T-helper 1 cell treated with Interleukin-12 subunit alpha and Interleukin-12 subunit beta and Interleukin-4 antibody, amounts not matched to agents 30 μg/mL and 1 μg/mL, for 36 hours (primary cell): ENCODE measurements at regions not wholly inside any gene's neighbourhood (a gene's known extent, or its start where the extent isn't known, plus 50 kb on each side); places are given as distances from the start of the nearest gene placed in this dataset.
"Not testable (repeated sequence)": the region's sequence is repeated elsewhere in the genome, so short reads cannot be mapped to it uniquely, and the experiment has no call there.

Source experiments
- H3K27ac Mint-ChIP-seq: one replicate; pipeline ENCODE4 v1.8.0; 2021; ENCODE audit warnings: mild to moderate bottlenecking, mixed read lengths
- H3K27me3 Mint-ChIP-seq: one replicate; pipeline ENCODE4 v1.8.0; 2021; ENCODE audit warnings: low read depth, mixed read lengths
- H3K36me3 Mint-ChIP-seq: one replicate; pipeline ENCODE4 v1.8.0; 2021; ENCODE audit warnings: low read depth, mixed read lengths
- H3K4me1 Mint-ChIP-seq: one replicate; pipeline ENCODE4 v1.8.0; 2021; ENCODE audit warnings: low read depth, mixed read lengths
- H3K4me3 Mint-ChIP-seq: one replicate; pipeline ENCODE4 v1.8.0; 2021; ENCODE audit warnings: mild to moderate bottlenecking, moderate library complexity, mixed read lengths
- H3K9me3 Mint-ChIP-seq: one replicate; pipeline ENCODE4 v1.8.0; 2021; ENCODE audit warnings: mixed read lengths

GRCh38 chr7:91557789-91558404, 293.7 kb downstream of the FZD1 start:
- H3K27ac Mint-ChIP-seq = peak overlapping the region; percentile 16
- H3K4me3 Mint-ChIP-seq = no peak overlapping the region
- H3K36me3 Mint-ChIP-seq = no peaks in the 10 kb centered on the region
- H3K27me3 Mint-ChIP-seq = no peaks in the 10 kb centered on the region
- peaks cover 7% of the 10 kb centered on the region for H3K4me1 Mint-ChIP-seq
- H3K9me3 Mint-ChIP-seq = no peaks in the 10 kb centered on the region

DNA sequence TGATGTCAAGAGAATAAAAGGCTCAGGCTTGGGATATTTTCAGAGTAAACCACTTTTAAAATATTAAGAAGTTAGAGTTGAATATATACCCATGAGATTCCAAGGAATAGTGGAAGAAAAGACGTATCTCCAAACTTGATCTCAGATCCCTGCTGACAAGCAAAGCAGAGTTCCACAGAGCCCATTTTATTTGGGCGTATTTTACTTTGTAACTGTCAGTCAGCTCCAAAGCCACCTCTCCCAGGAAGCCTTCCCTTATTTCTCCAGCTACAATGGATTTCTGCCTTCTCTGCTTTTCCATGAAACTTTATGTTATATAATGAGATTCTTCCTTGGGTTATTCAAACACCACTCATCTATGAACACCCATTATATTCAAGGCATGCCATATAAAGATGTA, 295.7 kb downstream of the FZD1 start:
- H3K4me3 Mint-ChIP-seq = no peak overlapping the region
- H3K4me1 Mint-ChIP-seq = peaks cover 7% of the 10 kb centered on the region
- H3K9me3 Mint-ChIP-seq = no peaks in the 10 kb centered on the region
- H3K27me3 Mint-ChIP-seq = no peaks in the 10 kb centered on the region
- H3K36me3 Mint-ChIP-seq = no peaks in the 10 kb centered on the region
- no peak overlapping the region for H3K27ac Mint-ChIP-seq

- H3K36me3 Mint-ChIP-seq = no peaks in the 10 kb centered on the region
- H3K4me1 Mint-ChIP-seq = no peaks in the 10 kb centered on the region
- H3K4me3 Mint-ChIP-seq = no peak overlapping the region
- H3K9me3 Mint-ChIP-seq = no peaks in the 10 kb centered on the region
- H3K27me3 Mint-ChIP-seq = no peaks in the 10 kb centered on the region
- no peak overlapping the region for H3K27ac Mint-ChIP-seq
These were observed 299.9 kb downstream of the FZD1 start for GRCh38 chr7:91564101-91564500.

DNA sequence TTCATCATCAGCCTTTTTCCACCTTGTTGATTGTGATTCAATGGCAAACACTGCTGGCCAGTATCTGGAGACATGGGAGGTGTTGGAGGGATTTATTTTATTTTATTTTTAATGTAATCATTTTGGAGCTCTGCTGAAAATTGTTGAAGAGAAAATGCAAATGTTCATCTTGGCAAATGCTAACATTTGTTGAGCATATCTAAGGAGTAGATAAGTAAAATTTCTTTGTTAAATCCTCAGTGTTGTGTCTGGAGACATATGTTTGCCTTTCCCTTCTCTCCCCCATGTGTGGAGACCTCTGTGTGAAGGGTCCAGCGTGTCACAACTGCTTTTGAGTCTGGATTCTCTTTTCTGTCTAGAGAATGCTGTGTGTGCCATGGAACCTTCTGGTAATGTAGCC, 300.3 kb downstream of the FZD1 start:
- no peak overlapping the region for H3K4me3 Mint-ChIP-seq
- H3K27me3 Mint-ChIP-seq = no peaks in the 10 kb centered on the region
- no peaks in the 10 kb centered on the region for H3K9me3 Mint-ChIP-seq
- H3K36me3 Mint-ChIP-seq = no peaks in the 10 kb centered on the region
- no peak overlapping the region for H3K27ac Mint-ChIP-seq
- no peaks in the 10 kb centered on the region for H3K4me1 Mint-ChIP-seq

- no peaks in the 10 kb centered on the region for H3K36me3 Mint-ChIP-seq
- H3K4me3 Mint-ChIP-seq = no peak overlapping the region
- H3K4me1 Mint-ChIP-seq = no peaks in the 10 kb centered on the region
- no peak overlapping the region for H3K27ac Mint-ChIP-seq
- H3K27me3 Mint-ChIP-seq = no peaks in the 10 kb centered on the region
- no peaks in the 10 kb centered on the region for H3K9me3 Mint-ChIP-seq
These were observed 301.5 kb downstream of the FZD1 start for GRCh38 chr7:91565499-91566401.

GRCh38 chr7:91566402-91566732, 302.1 kb downstream of the FZD1 start:
- Mint-ChIP-seq H3K36me3 (no peaks in the 10 kb centered on the region), H3K27me3 (no peaks in the 10 kb centered on the region), H3K27ac (no peak overlapping the region), H3K9me3 (no peaks in the 10 kb centered on the region), H3K4me3 (no peak overlapping the region), H3K4me1 (no peaks in the 10 kb centered on the region)

DNA sequence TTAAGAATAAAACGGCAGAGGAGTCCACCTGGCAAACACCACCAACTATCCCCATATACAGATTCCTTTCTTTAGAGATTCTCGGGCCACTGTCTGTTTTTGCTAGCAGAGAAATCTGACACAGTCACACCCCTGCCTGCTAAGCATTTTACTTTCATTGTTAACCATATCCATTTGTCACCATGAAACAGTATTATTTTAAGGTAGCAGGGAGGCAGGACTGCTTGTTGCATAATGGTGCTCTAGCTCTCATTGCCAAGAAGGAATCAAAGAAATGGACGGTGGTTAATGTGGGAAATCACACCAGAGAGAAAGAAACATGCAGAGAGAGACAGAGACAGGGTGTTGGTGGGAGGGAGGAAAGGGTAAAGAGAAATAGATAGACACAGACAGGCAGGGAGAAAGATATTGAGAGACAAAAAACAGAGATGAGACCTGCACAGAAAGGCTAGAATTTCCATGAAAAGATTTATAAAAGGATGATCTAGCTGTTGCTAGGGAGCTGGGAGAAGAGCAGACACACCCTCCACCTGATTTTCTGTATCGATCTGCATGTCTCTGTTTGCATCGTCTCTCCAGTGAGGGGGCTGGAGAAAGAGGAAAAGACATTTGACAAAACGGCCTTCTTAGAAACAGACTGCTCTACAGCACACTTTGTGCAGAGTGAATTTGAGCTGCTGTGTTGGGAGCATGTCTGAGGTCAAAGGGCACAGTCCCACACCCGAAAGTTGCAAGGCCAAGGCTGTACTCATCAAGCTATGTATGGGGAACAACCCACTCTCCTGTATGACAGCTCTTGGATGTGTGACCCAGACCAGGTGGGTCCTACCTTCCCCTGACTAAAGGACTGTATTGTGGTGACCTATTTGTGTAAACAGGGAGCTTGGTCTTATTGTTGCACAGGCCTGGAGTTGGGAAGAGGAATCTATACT, 303.1 kb downstream of the FZD1 start:
- Mint-ChIP-seq H3K9me3 (no peaks in the 10 kb centered on the region), H3K4me1 (no peaks in the 10 kb centered on the region), H3K36me3 (no peaks in the 10 kb centered on the region), H3K27ac (no peak overlapping the region), H3K27me3 (no peaks in the 10 kb centered on the region), H3K4me3 (no peak overlapping the region)

DNA sequence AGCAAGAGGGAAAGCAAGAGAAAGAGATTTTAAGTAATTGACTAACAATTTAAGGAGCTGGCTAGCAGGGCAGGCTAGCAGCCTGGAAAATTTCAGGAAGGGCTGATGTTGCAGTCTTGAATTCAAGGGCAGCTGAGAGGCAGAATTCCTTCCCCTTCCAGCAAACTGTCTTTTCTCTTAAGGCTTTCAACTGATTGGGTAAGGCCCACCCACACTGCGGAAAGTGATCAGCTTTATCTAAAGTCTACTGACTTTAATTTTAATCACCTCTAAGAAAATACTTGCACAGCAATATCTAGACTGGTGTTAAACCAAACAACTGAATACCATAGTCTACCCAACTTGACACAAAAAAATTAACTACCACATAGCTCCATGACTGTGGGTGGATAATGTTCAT, 303.9 kb downstream of the FZD1 start:
- H3K9me3 Mint-ChIP-seq = no peaks in the 10 kb centered on the region
- H3K36me3 Mint-ChIP-seq = no peaks in the 10 kb centered on the region
- H3K27me3 Mint-ChIP-seq = no peaks in the 10 kb centered on the region
- no peaks in the 10 kb centered on the region for H3K4me1 Mint-ChIP-seq
- no peak overlapping the region for H3K27ac Mint-ChIP-seq
- no peak overlapping the region for H3K4me3 Mint-ChIP-seq

- no peak overlapping the region for H3K4me3 Mint-ChIP-seq
- H3K27ac Mint-ChIP-seq = no peak overlapping the region
- H3K4me1 Mint-ChIP-seq = no peaks in the 10 kb centered on the region
- no peaks in the 10 kb centered on the region for H3K36me3 Mint-ChIP-seq
- H3K9me3 Mint-ChIP-seq = no peaks in the 10 kb centered on the region
- H3K27me3 Mint-ChIP-seq = no peaks in the 10 kb centered on the region
These were observed 305.7 kb downstream of the FZD1 start for GRCh38 chr7:91569728-91570457.

- Mint-ChIP-seq H3K27me3 (no peaks in the 10 kb centered on the region), H3K36me3 (no peaks in the 10 kb centered on the region)
These were observed 306.3 kb downstream of the FZD1 start for GRCh38 chr7:91570560-91570959.

GRCh38 chr7:91571601-91572000, 307.4 kb downstream of the FZD1 start:
- H3K36me3 Mint-ChIP-seq = no peaks in the 10 kb centered on the region
- H3K4me3 Mint-ChIP-seq = no peak overlapping the region
- no peaks in the 10 kb centered on the region for H3K27me3 Mint-ChIP-seq
- no peak overlapping the region for H3K27ac Mint-ChIP-seq
- H3K9me3 Mint-ChIP-seq = peaks cover 4% of the 10 kb centered on the region
- no peaks in the 10 kb centered on the region for H3K4me1 Mint-ChIP-seq

More at GRCh38 chr7:91570560-91570959, 306.3 kb downstream of the FZD1 start:
- Mint-ChIP-seq H3K4me1 (no peaks in the 10 kb centered on the region), H3K9me3 (no peaks in the 10 kb centered on the region), H3K27ac (no peak overlapping the region), H3K4me3 (no peak overlapping the region)

DNA sequence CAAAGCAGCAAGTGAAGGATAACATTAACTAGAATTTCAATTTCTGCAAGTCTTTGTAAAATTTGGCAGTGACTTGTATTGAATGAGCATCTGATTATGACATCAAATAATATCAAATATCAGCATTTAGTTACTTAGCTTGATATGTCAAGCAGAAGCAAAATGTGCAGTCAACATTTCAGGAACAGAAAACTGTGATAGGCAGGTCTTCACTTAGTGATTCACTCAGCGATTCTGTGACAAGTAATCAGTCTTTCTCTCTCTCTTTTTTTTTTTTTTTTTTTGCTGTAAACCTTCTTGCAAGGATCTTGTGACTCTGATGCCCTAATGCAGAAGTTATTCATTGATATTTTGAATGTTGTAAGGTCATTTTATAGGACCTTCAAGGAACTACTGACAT, 307.1 kb downstream of the MTERF1 start:
- Mint-ChIP-seq H3K36me3 (no peaks in the 10 kb centered on the region), H3K27me3 (no peaks in the 10 kb centered on the region), H3K9me3 (peaks cover 4% of the 10 kb centered on the region), H3K4me1 (no peaks in the 10 kb centered on the region), H3K27ac (no peak overlapping the region), H3K4me3 (no peak overlapping the region)

- H3K27ac Mint-ChIP-seq, H3K4me1 Mint-ChIP-seq, H3K4me3 Mint-ChIP-seq, H3K27me3 Mint-ChIP-seq, H3K36me3 Mint-ChIP-seq, H3K9me3 Mint-ChIP-seq: not testable (repeated sequence)
These were observed 304.0 kb downstream of the MTERF1 start for GRCh38 chr7:91576459-91576858.

DNA sequence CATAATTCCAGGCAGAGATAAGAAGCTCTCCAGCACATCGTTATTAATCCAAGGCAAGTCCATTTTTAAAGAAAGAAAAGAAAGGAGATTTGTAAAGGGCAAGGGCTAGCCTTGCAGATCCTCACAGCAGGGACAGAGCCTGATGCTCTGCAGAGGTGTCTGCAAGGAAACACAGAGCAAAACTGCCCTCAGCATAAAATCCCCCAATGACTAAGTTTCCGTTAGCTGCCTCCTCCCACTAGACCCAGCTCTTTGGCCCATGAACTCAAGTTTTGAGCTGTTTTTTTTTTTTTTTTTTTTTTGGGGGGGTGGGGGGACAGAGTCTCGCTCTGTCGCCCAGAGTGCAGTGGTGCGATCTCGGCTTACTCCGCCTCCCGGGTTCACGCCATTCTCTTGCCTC, 300.7 kb downstream of the MTERF1 start:
- peaks cover 17% of the 10 kb centered on the region for H3K9me3 Mint-ChIP-seq
- no peaks in the 10 kb centered on the region for H3K27me3 Mint-ChIP-seq
- H3K4me3 Mint-ChIP-seq = no peak overlapping the region
- no peaks in the 10 kb centered on the region for H3K36me3 Mint-ChIP-seq
- H3K4me1 Mint-ChIP-seq = no peaks in the 10 kb centered on the region
- H3K27ac Mint-ChIP-seq = no peak overlapping the region
